H9 (cell line): ENCODE measurements at regions not wholly inside any gene's neighbourhood (a gene's known extent, or its start where the extent isn't known, plus 50 kb on each side); places are given as distances from the start of the nearest gene placed in this dataset.

Experiments
- DNase-seq: peaks from one replicate; pipeline ENCODE4 v3.0.0-alpha.2; 2017
- H2AFZ ChIP-seq: one replicate; pipeline ENCODE4 v1.6.1; 2013; ENCODE audit warnings: mild to moderate bottlenecking, low read length, control low read depth, moderate library complexity
- H2AK5ac ChIP-seq: 2 replicates; pipeline ENCODE4 v1.6.1; 2013; ENCODE audit warnings: low read length, control low read depth, mixed read lengths; ENCODE audit not compliant: insufficient read length
- H2BK120ac ChIP-seq: one replicate; pipeline ENCODE4 v1.6.1; 2013; ENCODE audit warnings: low read depth, mild to moderate bottlenecking, low read length, control low read depth, inconsistent platforms; ENCODE audit not compliant: poor library complexity, severe bottlenecking
- H2BK12ac ChIP-seq: 2 replicates; pipeline ENCODE4 v1.6.1; 2013; ENCODE audit warnings: low read length, control low read depth, mixed read lengths, low read depth; ENCODE audit not compliant: insufficient read length
- H2BK15ac ChIP-seq: 2 replicates; pipeline ENCODE4 v1.6.1; 2013; ENCODE audit warnings: low read depth, low read length, control low read depth
- H2BK20ac ChIP-seq: one replicate; pipeline ENCODE4 v1.6.1; 2013; ENCODE audit warnings: low read depth, mild to moderate bottlenecking, low read length, control low read depth, inconsistent platforms; ENCODE audit not compliant: poor library complexity, severe bottlenecking
- H2BK5ac ChIP-seq: 2 replicates; pipeline ENCODE4 v1.6.1; 2013; ENCODE audit warnings: low read length, control low read depth, mixed read lengths; ENCODE audit not compliant: insufficient read length
- H3K14ac ChIP-seq: 2 replicates; pipeline ENCODE4 v1.6.1; 2013; ENCODE audit warnings: low read length, control low read depth; ENCODE audit not compliant: insufficient read depth
- H3K18ac ChIP-seq: 2 replicates; pipeline ENCODE4 v1.6.1; 2013; ENCODE audit warnings: low read depth, mild to moderate bottlenecking, mixed read lengths, low read length, control low read depth; ENCODE audit not compliant: insufficient read length
- H3K23ac ChIP-seq: 2 replicates; pipeline ENCODE4 v1.6.1; 2013; ENCODE audit warnings: low read length, control low read depth, mixed read lengths, low read depth; ENCODE audit not compliant: insufficient read length
- H3K23me2 ChIP-seq: 2 replicates; pipeline ENCODE4 v1.6.1; 2013; ENCODE audit warnings: low read depth, mild to moderate bottlenecking, mixed read lengths, low read length, control low read depth; ENCODE audit not compliant: insufficient read length, poor library complexity, severe bottlenecking
- H3K27ac ChIP-seq: 2 replicates; pipeline ENCODE4 v1.5.1; 2013; ENCODE audit warnings: low read length, control low read depth, mixed read lengths, low read depth; ENCODE audit not compliant: insufficient read length
- H3K27me3 ChIP-seq: 2 replicates; pipeline ENCODE4 v1.6.1; 2013; ENCODE audit warnings: low read length, control low read depth, inconsistent platforms; ENCODE audit not compliant: insufficient read depth
- H3K4ac ChIP-seq: 2 replicates; pipeline ENCODE4 v1.6.1; 2013; ENCODE audit warnings: low read depth, mild to moderate bottlenecking, control low read depth, inconsistent platforms, low read length, moderate library complexity
- H3K4me1 ChIP-seq: 2 replicates; pipeline ENCODE4 v1.6.1; 2013; ENCODE audit warnings: low read length, control low read depth, inconsistent platforms; ENCODE audit not compliant: insufficient read depth
- H3K4me2 ChIP-seq: 2 replicates; pipeline ENCODE4 v1.6.1; 2013; ENCODE audit warnings: low read length, control low read depth, mixed read lengths; ENCODE audit not compliant: insufficient read length, insufficient read depth
- H3K56ac ChIP-seq: 2 replicates; pipeline ENCODE4 v1.6.1; 2013; ENCODE audit warnings: low read depth, mild to moderate bottlenecking, mixed read lengths, low read length, control low read depth; ENCODE audit not compliant: insufficient read length
- H3K79me1 ChIP-seq: 2 replicates; pipeline ENCODE4 v1.6.1; 2013; ENCODE audit warnings: low read depth, mild to moderate bottlenecking, moderate library complexity, low read length, control low read depth, inconsistent platforms; ENCODE audit not compliant: insufficient read depth, poor library complexity, severe bottlenecking
- H3K79me2 ChIP-seq: 2 replicates; pipeline ENCODE4 v1.6.1; 2013; ENCODE audit warnings: low read length, control low read depth, inconsistent platforms; ENCODE audit not compliant: insufficient read depth
- H3K9ac ChIP-seq: 2 replicates; pipeline ENCODE4 v1.6.1; 2013; ENCODE audit warnings: low read length, control low read depth, mixed read lengths; ENCODE audit not compliant: insufficient read length; ENCODE audit errors: extremely low read depth
- H3K9me3 ChIP-seq: one replicate; pipeline ENCODE4 v1.6.1; 2013; ENCODE audit warnings: low read depth, low read length, inconsistent platforms; ENCODE audit not compliant: control insufficient read depth
- H3T11ph ChIP-seq: one replicate; pipeline ENCODE4 v1.6.1; 2013; ENCODE audit warnings: mild to moderate bottlenecking, low read length, control low read depth, inconsistent platforms
- H4K20me1 ChIP-seq: one replicate; pipeline ENCODE4 v1.6.1; 2013; ENCODE audit not compliant: control insufficient read depth, insufficient read length, insufficient read depth
- H4K5ac ChIP-seq: 2 replicates; pipeline ENCODE4 v1.6.1; 2013; ENCODE audit warnings: low read depth, mild to moderate bottlenecking, mixed read lengths, low read length, control low read depth; ENCODE audit not compliant: insufficient read length
- H4K8ac ChIP-seq: replicated peaks from 2 replicates; pipeline ENCODE4 v1.6.1; 2013; ENCODE audit warnings: low read length, control low read depth, mixed read lengths, low read depth; ENCODE audit not compliant: insufficient read length
- H4K91ac ChIP-seq: 2 replicates; pipeline ENCODE4 v1.6.1; 2013; ENCODE audit warnings: low read depth, mild to moderate bottlenecking, moderate library complexity, mixed read lengths, low read length, control low read depth; ENCODE audit not compliant: insufficient read length
- H3K27ac Mint-ChIP-seq, 3 experiments: 2 replicates in 2 of 3; 3 replicates in 1 of 3; pipeline ENCODE4 v1.8.0; 2020 to 2021; ENCODE audit warnings: mixed read lengths in 3 of 3, mild to moderate bottlenecking in 1 of 3, moderate library complexity in 1 of 3
- H3K27me3 Mint-ChIP-seq: 2 replicates; pipeline ENCODE4 v1.8.0; 2021; ENCODE audit warnings: low read depth, mild to moderate bottlenecking, moderate library complexity, mixed read lengths
- H3K36me3 Mint-ChIP-seq, 3 experiments: 2 replicates in 2 of 3; 3 replicates in 1 of 3; pipeline ENCODE4 v1.8.0; 2020 to 2021; ENCODE audit warnings: low read depth in 3 of 3, mixed read lengths in 3 of 3; ENCODE audit not compliant: insufficient read depth in 1 of 3
- H3K4me1 Mint-ChIP-seq, 2 experiments: 2 replicates each; pipeline ENCODE4 v1.8.0; 2020; ENCODE audit warnings: mixed read lengths in 2 of 2
- H3K4me3 Mint-ChIP-seq, 2 experiments: 2 replicates in 1 of 2; 3 replicates in 1 of 2; pipeline ENCODE4 v1.8.0; 2020 to 2021; ENCODE audit warnings: mild to moderate bottlenecking in 2 of 2, mixed read lengths in 2 of 2, moderate library complexity in 1 of 2
- H3K9me3 Mint-ChIP-seq, 2 experiments: 2 replicates in 1 of 2; 3 replicates in 1 of 2; pipeline ENCODE4 v1.8.0; 2020; ENCODE audit warnings: mild to moderate bottlenecking in 2 of 2, mixed read lengths in 2 of 2, moderate library complexity in 1 of 2
- WGBS: extraction: QIAGEN DNeasy Blood & Tissue Kit; methylation state at CpG from one replicate; pipeline ENCODE4 v1.1.7; 2013; ENCODE audit warnings: missing lambda C conversion rate, low lambda C conversion rate, mixed read lengths; ENCODE audit not compliant: insufficient read length; ENCODE audit errors: extremely low coverage; 5-methylcytosine and 5-hydroxymethylcytosine counted together
- TF ChIP-seq, protein P1 (sequence below): fragments of 200-600 bp; sonication (generic); conservative IDR thresholded peaks from 3 replicates; pipeline ENCODE4 v1.8.0; 2021; ENCODE audit warnings: antibody characterized with exemption, mild to moderate bottlenecking

DNA sequence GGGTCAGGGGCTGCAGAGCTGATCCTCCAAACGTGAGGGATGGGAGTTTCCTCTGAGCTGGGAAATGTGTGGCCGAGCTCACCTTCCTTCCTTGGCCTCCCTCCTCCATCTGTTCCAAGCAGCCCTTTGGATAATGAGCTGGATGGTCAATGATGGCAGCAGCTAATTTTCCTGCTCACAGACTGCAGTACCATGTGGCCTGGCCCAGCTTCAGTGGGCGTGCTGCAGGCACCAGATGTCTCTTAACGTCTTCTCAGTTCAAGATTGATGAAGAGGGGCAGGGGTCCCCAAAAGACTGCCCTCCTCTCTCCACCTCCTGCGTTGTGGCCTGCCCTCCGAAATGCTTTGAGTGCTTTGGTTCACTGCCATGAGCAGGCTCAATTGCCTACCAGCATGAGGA, 86.0 kb downstream of the UBIAD1 start:
- H3K27me3 Mint-ChIP-seq: peaks cover 10% of the 10 kb centered on the region
- Histone ChIP-seq H3K4ac (no peak overlapping the region), H2BK20ac (no peak overlapping the region), H4K8ac (no peak overlapping the region), H3K18ac (no peak overlapping the region), H3K79me1 (no peaks in the 10 kb centered on the region), H3K4me2 (no peak overlapping the region), H3K79me2 (no peaks in the 10 kb centered on the region), H4K91ac (no peak overlapping the region), H2AFZ (no peak overlapping the region), H2BK12ac (no peak overlapping the region), H3K9me3 (no peaks in the 10 kb centered on the region), H3K27me3 (no peaks in the 10 kb centered on the region), H4K5ac (no peak overlapping the region), H2BK120ac (no peak overlapping the region), H4K20me1 (no peaks in the 10 kb centered on the region), H2AK5ac (no peak overlapping the region), H3K23ac (no peak overlapping the region), H3K27ac (no peak overlapping the region), H3T11ph (no peak overlapping the region), H3K14ac (no peak overlapping the region), H2BK5ac (no peak overlapping the region), H2BK15ac (no peak overlapping the region), H3K23me2 (peaks cover 3% of the 10 kb centered on the region), H3K4me1 (peaks cover 4% of the 10 kb centered on the region; the same call in 1 of the 2 replicates), H3K9ac (no peak overlapping the region), H3K56ac (no peak overlapping the region)
- WGBS: no CpG with 5 or more reads among the region's 6 CpGs
- TF ChIP-seq, protein P1, sequence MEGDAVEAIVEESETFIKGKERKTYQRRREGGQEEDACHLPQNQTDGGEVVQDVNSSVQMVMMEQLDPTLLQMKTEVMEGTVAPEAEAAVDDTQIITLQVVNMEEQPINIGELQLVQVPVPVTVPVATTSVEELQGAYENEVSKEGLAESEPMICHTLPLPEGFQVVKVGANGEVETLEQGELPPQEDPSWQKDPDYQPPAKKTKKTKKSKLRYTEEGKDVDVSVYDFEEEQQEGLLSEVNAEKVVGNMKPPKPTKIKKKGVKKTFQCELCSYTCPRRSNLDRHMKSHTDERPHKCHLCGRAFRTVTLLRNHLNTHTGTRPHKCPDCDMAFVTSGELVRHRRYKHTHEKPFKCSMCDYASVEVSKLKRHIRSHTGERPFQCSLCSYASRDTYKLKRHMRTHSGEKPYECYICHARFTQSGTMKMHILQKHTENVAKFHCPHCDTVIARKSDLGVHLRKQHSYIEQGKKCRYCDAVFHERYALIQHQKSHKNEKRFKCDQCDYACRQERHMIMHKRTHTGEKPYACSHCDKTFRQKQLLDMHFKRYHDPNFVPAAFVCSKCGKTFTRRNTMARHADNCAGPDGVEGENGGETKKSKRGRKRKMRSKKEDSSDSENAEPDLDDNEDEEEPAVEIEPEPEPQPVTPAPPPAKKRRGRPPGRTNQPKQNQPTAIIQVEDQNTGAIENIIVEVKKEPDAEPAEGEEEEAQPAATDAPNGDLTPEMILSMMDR: no peak
- H3K4me1 Mint-ChIP-seq: peaks cover 37 to 48% of the 10 kb centered on the region in 2 experiments
- no peaks in the 10 kb centered on the region for H3K36me3 Mint-ChIP-seq
- H3K4me3 Mint-ChIP-seq: no peak overlapping the region
- no peak overlapping the region for H3K27ac Mint-ChIP-seq
- H3K9me3 Mint-ChIP-seq: peaks cover 0 to 2% of the 10 kb centered on the region in 2 experiments; a peak in 2 of 5 replicates
- DNase-seq: no peak
